MM.1S (cell line): ENCODE measurements at regions not wholly inside any gene's neighbourhood (a gene's known extent, or its start where the extent isn't known, plus 50 kb on each side); places are given as distances from the start of the nearest gene placed in this dataset.

ENCODE experiments used
- CTCF ChIP-seq: fragments of 300-600 bp; sonication (generic); IDR thresholded peaks from 2 replicates; pipeline ENCODE4 v1.5.1; 2016; ENCODE audit warnings: antibody characterized with exemption, low read length, mixed read lengths
- EZH2 ChIP-seq: fragments of 300-600 bp; sonication (generic); optimal IDR thresholded peaks from 2 replicates; pipeline ENCODE3; 2017; ENCODE audit warnings: low read depth, mild to moderate bottlenecking, antibody characterized with exemption, low read length, mixed read lengths

- TF ChIP-seq CTCF (no peak), EZH2 (no peak)
Observed at GRCh38 chr5:125967576-125967975, 455.6 kb upstream of the GRAMD2B start.
